ENCODE measurements at regions not wholly inside any gene's neighbourhood (a gene's known extent, or its start where the extent isn't known, plus 50 kb on each side); places are given as distances from the start of the nearest gene placed in this dataset.

DNA sequence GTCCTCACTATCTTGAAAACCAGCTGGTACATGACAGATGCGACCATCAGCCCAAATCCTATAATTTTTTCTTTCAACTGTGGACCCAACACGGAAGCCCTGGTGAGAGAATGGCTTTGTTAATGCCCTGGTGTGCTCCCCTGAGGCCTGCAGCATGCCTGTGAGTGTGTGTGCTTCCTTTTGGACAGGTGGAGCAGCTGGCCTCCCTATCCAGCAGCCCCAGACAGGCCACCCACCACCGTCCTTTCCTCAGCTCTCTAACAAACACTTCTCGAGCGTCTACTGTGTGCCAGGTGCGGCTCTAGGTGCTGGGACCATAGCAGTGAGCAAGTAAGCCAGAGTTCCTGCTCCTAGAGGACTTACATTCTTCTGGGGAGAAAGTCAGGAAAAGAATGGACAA, 78.9 kb upstream of the GZMB start:
- Histone ChIP-seq H3K4me3 (no peak overlapping the region), H3K27me3 (replicated peaks; ENCODE audit: insufficient read depth) (0 out of 2 replicates have a peak, but pooled peaks cover 8% of the 10 kb centered on the region), H2AFZ (no peak overlapping the region), H3F3A (ENCODE audit: insufficient read depth) (no peaks in the 10 kb centered on the region), H3K27ac (no peak overlapping the region), H3K9me2 (ENCODE audit: insufficient read depth) (no peaks in the 10 kb centered on the region), H3K9me3 (ENCODE audit: low read depth) (no peaks in the 10 kb centered on the region), H3K79me2 (ENCODE audit: insufficient read depth) (no peaks in the 10 kb centered on the region), H3K36me3 (ENCODE audit: low read depth) (no peaks in the 10 kb centered on the region), H3K4me1 (ENCODE audit: insufficient read depth) (no peaks in the 10 kb centered on the region), H3K9ac (no peak overlapping the region), H3K4me2 (ENCODE audit: unreplicated experiment) (no peak overlapping the region), H4K20me1 (ENCODE audit: insufficient read depth) (no peaks in the 10 kb centered on the region)
- 29 to 39% methylated on average over 6 of the region's 6 CpGs for WGBS, 2 experiments (ENCODE audit: low coverage in 1 of 2, low lambda C conversion rate in 2 of 2, missing lambda C conversion rate in 2 of 2)
- DNase-seq, result no peak
- in situ Hi-C loops (cut with MboI), result no loop called here
- TF ChIP-seq EZH2phosphoT487 (IDR thresholded peaks at IDR 0.05; ENCODE audit: insufficient read depth, low read depth), result no peak
- no peak for TF ChIP-seq EZH2 (IDR thresholded peaks at IDR 0.05; ENCODE audit: insufficient read depth, poor library complexity, severe bottlenecking)

DNA sequence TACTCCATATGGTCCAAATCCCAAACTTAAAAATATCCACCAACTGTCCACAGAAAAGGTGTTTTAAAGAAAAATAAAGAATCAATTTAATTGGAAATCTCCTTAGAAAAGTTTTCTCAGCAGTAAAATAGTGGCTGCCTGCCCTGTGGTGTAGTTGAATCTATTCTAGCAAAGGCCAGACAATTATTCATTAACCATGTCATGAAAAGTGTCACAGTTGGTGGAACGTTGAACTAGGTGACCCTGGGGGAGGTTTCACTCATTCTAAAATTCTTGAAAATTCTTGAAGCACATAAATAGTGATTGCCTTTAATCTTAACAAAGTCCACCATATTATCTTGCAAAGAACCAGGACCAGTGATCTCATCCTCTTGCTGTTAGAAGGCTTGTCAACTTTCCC, 78.4 kb upstream of the GZMB start:
- no peak overlapping the region for H3K4me3 ChIP-seq
- DNase-seq, result no peak
- no peaks in the 10 kb centered on the region for H4K20me1 ChIP-seq (ENCODE audit: insufficient read depth)
- H3K9me2 ChIP-seq (ENCODE audit: insufficient read depth), result no peaks in the 10 kb centered on the region
- H3K4me1 ChIP-seq (ENCODE audit: insufficient read depth), result no peaks in the 10 kb centered on the region
- H3F3A ChIP-seq (ENCODE audit: insufficient read depth), result no peaks in the 10 kb centered on the region
- 0 out of 2 replicates have a peak, but pooled peaks cover 4% of the 10 kb centered on the region for H3K27me3 ChIP-seq (replicated peaks; ENCODE audit: insufficient read depth)
- H3K36me3 ChIP-seq (ENCODE audit: low read depth), result no peaks in the 10 kb centered on the region
- 7 to 9% methylated on average over 1 of the region's 1 CpG for WGBS, 2 experiments (ENCODE audit: low coverage in 1 of 2, low lambda C conversion rate in 2 of 2, missing lambda C conversion rate in 2 of 2)
- no peaks in the 10 kb centered on the region for H3K79me2 ChIP-seq (ENCODE audit: insufficient read depth)
- no peaks in the 10 kb centered on the region for H3K9me3 ChIP-seq (ENCODE audit: low read depth)
- no peak overlapping the region for H2AFZ ChIP-seq
- H3K4me2 ChIP-seq (ENCODE audit: unreplicated experiment), result no peak overlapping the region
- H3K9ac ChIP-seq, result no peak overlapping the region
- no peak for TF ChIP-seq EZH2 (IDR thresholded peaks at IDR 0.05; ENCODE audit: insufficient read depth, poor library complexity, severe bottlenecking)
- no peak for TF ChIP-seq EZH2phosphoT487 (IDR thresholded peaks at IDR 0.05; ENCODE audit: insufficient read depth, low read depth)
- H3K27ac ChIP-seq, result no peak overlapping the region
- in situ Hi-C loops (cut with MboI), result no loop called here

DNA sequence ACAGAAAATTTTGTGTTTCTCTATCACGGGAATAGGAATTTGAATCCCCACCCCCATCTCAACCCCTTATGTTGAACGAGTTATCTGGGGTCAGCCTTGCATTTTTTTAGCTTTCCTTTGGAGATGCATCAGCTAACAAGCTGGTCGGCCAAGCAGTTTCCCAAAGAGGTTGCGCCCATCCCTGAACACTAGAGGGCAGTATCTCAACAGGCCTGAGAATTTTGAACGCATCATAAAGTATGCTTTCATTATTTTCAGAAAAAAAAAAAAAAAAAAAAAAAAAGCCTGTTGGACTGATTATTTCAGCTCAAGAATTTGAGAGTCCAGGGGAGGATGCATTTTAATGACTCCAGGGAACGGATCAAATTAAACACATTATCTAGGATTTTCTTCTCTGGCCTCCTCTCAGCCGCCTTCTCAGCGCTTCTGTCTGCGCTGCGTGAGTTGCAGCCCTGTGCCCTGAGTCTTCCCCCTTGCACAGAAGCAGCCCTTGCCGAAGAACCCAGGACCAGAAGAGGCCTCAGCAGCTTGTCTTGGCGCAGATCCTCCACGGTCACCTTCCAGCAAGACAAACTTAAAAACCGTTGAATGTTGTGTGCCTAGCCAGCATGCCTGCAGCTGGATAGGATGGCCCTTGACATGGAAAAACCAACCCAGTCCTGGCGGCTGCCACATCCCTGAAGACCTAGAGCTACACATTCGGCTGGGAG, 76.6 kb upstream of the GZMB start:
- H3K79me2 ChIP-seq (ENCODE audit: insufficient read depth), result no peaks in the 10 kb centered on the region
- in situ Hi-C loops (cut with MboI), result no loop called here
- H3K27me3 ChIP-seq (replicated peaks; ENCODE audit: insufficient read depth), result no peaks in the 10 kb centered on the region
- no peak overlapping the region for H3K9ac ChIP-seq
- peak; percentile 67 for DNase-seq
- no peak for TF ChIP-seq EZH2 (IDR thresholded peaks at IDR 0.05; ENCODE audit: insufficient read depth, poor library complexity, severe bottlenecking)
- no peak for TF ChIP-seq EZH2phosphoT487 (IDR thresholded peaks at IDR 0.05; ENCODE audit: insufficient read depth, low read depth)
- H3K4me1 ChIP-seq (ENCODE audit: insufficient read depth), result no peaks in the 10 kb centered on the region
- no peaks in the 10 kb centered on the region for H4K20me1 ChIP-seq (ENCODE audit: insufficient read depth)
- H3K9me2 ChIP-seq (ENCODE audit: insufficient read depth), result no peaks in the 10 kb centered on the region
- no peak overlapping the region for H3K27ac ChIP-seq
- no peak overlapping the region for H2AFZ ChIP-seq
- no peaks in the 10 kb centered on the region for H3K36me3 ChIP-seq (ENCODE audit: low read depth)
- no peaks in the 10 kb centered on the region for H3K9me3 ChIP-seq (ENCODE audit: low read depth)
- no peak overlapping the region for H3K4me3 ChIP-seq
- no peaks in the 10 kb centered on the region for H3F3A ChIP-seq (ENCODE audit: insufficient read depth)
- no peak overlapping the region for H3K4me2 ChIP-seq (ENCODE audit: unreplicated experiment)
- 30 to 31% methylated on average over 16 of the region's 16 CpGs for WGBS, 2 experiments (ENCODE audit: low coverage in 1 of 2, low lambda C conversion rate in 2 of 2, missing lambda C conversion rate in 2 of 2)

DNA sequence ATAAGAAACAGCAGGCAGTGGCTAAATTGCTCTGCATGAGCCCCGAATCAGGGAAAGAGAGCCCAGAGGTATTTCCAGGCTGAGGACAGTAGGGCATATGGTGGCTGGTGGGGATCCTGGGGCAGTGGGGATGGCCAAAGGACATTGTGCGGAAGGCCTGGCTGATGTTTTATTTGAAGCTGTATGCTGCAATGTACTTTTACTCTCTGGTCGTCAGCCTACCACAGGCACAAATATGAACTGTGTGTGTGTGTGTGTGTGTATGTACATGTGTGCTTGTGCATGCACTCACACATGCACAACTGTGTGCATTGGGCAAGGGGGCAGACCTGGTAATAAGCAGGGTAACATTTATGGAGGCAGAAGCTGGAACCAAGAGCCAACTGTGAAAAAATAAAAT, 74.7 kb upstream of the GZMB start:
- no peak overlapping the region for H2AFZ ChIP-seq
- H3K4me3 ChIP-seq, result no peak overlapping the region
- H3F3A ChIP-seq (ENCODE audit: insufficient read depth), result no peaks in the 10 kb centered on the region
- no peaks in the 10 kb centered on the region for H3K27me3 ChIP-seq (replicated peaks; ENCODE audit: insufficient read depth)
- H3K27ac ChIP-seq, result no peak overlapping the region
- H3K4me2 ChIP-seq (ENCODE audit: unreplicated experiment), result no peak overlapping the region
- no peaks in the 10 kb centered on the region for H3K9me3 ChIP-seq (ENCODE audit: low read depth)
- no peak overlapping the region for H3K9ac ChIP-seq
- H3K36me3 ChIP-seq (ENCODE audit: low read depth), result no peaks in the 10 kb centered on the region
- H3K9me2 ChIP-seq (ENCODE audit: insufficient read depth), result no peaks in the 10 kb centered on the region
- no peak for TF ChIP-seq EZH2phosphoT487 (IDR thresholded peaks at IDR 0.05; ENCODE audit: insufficient read depth, low read depth)
- no peak for TF ChIP-seq EZH2 (IDR thresholded peaks at IDR 0.05; ENCODE audit: insufficient read depth, poor library complexity, severe bottlenecking)
- no peaks in the 10 kb centered on the region for H3K4me1 ChIP-seq (ENCODE audit: insufficient read depth)
- in situ Hi-C loops (cut with MboI), result no loop called here
- H3K79me2 ChIP-seq (ENCODE audit: insufficient read depth), result no peaks in the 10 kb centered on the region
- no peaks in the 10 kb centered on the region for H4K20me1 ChIP-seq (ENCODE audit: insufficient read depth)
- no peak for DNase-seq
- WGBS, 2 experiments (ENCODE audit: low coverage in 1 of 2, low lambda C conversion rate in 2 of 2, missing lambda C conversion rate in 2 of 2), result 24 to 31% methylated on average over 3 of the region's 3 CpGs

Measured in GM23248 (cell line).